ENCODE measurements at regions not wholly inside any gene's neighbourhood (a gene's known extent, or its start where the extent isn't known, plus 50 kb on each side); places are given as distances from the start of the nearest gene placed in this dataset.

DNA sequence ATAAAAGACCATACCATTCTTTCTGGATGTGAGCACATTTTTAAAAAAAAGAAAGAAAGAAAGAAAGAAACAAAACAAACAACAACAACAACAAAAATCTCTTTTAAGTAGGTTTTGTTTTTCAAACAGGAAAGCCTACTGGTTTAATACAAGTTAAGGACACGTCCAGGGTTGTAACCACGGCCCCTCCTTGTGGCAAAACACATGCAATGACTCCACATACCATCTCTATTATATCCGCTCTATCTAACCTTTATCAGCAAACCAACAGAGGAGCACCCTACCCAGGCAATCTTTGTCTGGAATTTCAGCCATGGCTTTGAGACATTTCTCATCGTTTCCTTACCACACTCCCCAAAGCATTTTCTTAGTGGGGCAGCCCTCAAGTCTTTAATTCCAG is 360.5 kb upstream of the TMPO start:
- no peak for DNase-seq

DNA sequence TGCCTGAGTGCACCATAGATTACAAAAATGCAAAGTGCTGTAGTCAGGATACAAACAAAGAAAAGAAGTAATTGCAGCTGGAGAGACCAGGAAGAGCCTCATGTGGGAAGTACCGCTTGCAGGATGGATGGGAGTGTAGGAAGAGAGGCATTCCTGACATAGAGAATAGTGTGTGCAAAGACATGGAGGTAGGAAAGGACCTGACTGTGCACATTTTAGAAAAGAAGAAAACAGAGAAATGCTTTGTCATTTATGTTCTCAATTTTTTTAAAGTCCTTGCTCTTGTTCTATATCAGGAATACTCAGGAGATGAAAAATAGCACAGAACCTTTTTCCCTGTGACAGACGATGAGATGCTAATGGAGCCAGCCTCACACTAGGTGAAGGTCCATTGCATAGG is 358.7 kb upstream of the TMPO start:
- DNase-seq: no peak

DNA sequence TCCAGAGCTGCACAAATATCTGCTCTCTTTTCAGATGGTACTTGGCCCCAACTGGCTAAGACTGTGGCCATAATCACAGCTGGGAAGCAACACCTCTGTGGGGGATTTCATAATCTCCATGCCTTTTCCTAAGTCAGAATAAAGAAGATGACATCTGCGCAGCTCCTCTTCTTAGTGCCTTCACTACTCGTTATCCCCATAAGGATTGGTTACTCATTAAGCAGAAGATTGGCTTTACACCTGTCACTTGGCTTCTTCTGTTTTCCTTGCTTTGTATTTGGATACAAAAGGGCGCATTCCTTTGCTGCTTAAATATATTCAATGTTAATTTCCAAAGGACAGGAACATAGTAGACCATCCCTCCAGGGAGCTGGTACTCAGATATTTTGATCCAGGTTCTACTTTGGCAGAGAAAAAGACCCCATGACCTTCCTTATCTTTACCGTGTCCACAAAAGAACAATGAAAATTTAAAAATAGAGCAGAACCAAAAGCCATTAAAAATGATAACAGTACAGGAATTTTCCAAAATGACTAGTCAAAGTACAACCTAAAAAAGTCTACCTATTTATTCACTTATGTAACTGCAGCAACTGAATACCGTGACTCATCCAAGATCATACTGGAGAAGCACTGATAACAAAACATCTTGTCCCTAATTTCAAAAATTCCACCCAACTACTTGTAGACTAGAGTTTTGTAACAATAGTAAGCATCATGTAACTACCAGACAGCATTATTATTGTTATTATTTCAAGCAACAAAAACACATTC is 352.3 kb upstream of the TMPO start:
- DNase-seq: no peak

DNA sequence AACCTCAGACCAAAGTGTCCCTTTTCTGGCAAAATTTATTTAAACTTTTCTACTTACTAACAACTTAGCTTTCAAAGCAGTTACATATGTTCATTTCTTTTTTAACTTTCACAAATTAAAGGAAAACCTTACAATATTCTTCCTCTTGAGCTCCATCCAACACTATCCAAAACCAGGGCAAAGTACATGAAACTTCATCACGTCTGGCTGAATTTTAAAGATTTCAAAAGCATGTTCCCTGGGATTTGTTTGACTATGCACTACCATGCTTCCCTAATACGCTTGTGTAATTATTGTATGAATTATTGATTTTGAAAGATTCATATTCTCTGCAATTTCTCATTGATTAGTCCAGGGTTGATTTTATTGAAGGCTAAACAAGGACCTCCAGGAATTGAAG is 343.1 kb upstream of the TMPO start:
- no peak for DNase-seq

DNA sequence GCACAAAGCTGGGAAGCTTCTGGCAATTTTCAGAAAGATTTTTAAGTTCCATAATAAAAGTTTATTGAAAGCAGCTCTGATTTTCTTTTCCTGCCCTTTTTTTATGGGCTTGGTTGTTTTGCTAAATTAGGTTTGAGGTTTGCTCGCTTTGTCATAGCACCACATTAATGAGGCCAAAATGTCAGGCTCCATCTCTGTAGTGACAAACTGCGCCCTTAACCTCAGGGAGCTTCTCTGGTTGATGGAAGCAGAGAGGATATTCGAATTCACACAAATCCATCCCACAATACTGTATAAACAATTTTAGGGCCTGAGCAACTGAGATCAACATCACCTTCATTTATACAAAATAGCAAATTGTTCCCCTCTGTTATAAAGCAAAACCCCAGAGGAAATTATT is 342.6 kb upstream of the TMPO start:
- DNase-seq: no peak

DNA sequence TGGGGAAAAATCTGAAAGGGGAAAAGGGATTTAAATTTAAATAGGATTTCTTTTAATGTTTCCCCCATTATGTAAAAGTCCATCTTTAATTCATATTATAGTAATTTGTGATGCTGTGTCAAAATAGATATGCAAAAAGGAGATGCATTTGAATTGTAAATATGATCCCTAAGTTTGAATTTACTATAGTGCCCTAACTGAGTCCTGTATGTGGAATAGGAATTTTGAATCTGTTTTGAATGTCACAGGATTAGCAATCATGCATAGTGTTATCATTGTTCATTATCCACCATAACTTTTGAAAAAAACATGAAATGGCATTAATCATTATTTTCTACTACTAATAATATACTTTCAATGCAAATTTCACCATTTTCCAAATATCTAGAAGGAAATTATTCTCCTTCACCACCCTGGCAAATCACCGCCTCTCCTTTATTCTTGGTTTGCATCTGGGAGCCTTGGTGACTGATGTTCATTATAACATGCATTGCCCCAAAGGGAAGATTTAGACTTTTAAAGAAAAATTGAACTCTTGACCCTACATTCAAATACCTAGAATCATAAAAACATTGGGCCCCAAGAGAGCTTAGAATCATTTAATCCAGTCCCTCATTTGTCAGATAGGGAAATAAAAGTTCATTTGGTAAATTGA is 341.5 kb upstream of the TMPO start:
- no peak for DNase-seq

DNA sequence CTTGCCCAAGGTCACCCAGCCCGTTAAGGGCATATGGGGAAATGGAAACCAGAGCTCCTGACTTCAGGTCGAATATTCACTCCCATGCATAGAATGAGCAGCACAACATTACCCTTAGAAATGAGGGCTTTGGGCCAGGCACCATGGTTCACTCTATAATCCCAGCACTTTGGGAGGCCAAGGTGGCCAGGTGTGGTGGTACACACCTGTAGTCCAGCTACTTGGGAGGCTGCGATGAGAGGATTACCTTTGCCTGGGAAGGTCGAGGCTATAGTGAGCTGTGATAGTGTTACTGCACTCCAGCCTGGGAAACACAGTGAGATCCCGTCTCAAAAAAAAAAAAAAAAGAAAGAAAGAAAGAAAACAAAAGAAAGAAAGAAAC is 341.0 kb upstream of the TMPO start:
- DNase-seq: no peak

DNA sequence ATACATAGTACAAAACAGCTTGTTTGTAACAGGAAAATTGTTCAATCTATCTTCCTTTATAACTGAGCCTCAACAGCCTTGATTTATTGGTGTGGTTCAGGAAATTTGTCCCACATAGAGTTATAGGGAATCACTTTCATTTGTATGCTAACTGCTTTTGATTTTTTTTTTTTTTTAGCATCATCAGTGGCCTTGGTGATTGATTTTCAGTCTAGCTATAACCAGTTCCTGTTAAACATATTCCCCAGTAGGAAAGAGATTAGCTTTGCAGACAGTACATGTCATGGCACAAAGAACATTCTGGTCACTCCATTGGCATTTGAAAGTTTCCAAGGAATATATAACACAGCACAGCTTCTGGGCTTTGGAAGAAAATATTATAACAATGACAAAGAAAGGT is 337.3 kb upstream of the TMPO start:
- DNase-seq: no peak

DNA sequence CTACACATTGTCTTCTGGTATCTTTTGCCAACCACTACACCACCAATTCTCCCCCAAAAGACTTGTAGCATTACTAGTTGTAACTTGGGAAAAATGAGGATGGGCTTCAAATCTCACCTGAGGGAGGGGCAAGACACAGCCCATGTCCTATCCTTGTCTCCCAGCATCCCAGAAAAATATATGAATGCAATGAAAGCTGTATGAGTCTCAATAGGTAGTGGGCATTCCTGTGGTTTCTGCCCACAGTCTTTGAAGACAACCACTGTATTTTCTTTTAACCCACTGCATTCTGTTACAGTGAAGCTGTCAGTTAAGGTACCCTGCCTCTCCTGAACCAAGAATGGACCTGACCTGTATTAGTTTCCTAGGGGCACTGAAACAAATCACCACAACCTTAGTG is 336.2 kb upstream of the TMPO start:
- no peak for DNase-seq

DNA sequence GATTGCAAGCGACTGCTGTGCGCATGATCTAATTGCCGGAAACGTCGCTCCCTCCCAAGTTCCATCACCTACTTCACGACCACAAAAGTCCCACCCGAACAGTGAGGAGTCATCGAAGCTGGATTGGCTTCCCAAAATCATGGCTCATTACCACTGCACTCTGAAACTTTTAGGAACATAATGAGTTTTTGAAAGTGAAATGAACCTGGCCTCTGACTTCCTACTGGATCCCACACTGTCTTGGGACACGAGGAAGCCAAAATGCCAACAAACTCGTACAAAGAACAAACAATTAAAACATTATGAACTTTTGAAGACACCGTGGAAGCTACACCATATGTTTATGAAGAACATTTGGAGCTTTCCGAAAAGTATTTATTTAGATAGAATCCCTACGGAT is 334.8 kb upstream of the TMPO start:
- no peak for DNase-seq

DNA sequence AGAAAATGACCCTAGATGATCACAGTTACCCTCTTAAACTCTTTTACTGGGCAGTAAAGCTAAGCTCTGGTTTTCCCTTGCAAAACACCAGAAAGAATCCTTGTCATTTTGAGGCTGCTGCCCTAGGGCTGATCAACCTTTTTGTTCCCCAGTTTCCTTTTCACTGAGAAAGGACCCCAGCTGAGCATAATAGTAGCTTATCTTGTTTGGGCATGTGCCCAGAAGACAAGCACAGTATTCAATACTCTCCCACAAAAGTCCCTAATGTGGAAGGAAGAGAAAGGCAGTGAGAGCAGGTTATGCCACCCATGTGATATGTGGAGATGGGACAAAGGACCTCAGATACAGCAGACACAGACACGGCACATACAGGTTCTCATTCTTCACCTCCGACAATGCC is 332.6 kb upstream of the TMPO start:
- no peak for DNase-seq

DNA sequence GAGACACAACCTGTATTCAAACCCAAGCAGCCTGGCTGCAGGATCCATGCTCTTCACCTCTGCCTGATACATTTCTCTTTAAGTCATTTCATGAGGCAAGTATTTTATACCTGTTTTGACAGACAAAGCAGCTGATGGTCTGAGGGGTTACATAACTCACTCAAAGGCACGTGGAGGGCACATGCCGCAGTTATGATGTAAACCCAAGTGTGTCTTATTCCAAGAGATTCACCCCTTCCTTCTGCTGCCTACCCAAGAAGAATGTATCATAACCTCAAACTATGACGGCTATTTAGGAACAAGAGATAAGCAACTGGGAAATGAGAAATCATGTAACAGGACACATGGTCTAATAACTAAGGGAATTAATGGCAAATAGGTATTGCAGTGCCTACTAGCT is 329.8 kb upstream of the TMPO start:
- DNase-seq: no peak

DNA sequence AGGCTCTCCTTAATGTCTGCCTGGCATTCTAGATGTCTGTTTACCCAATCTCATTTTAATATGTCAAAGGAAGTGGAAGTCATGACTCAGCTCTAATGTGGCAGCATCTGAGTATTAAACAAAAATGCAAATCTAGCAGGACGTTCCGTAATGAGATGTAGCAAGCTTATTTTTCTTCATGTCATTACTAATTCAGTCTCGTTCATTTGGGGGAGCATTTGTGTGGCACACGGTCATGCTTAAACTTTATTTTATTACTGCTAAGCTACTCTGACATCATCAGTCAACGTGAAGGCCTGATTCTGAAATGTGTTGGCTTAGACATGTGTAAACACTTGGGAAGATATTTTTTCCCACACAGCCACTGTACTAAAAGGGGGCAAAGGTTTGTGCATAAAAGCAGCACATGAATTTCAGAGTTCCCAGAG is 326.7 kb upstream of the TMPO start:
- no peak for DNase-seq

DNA sequence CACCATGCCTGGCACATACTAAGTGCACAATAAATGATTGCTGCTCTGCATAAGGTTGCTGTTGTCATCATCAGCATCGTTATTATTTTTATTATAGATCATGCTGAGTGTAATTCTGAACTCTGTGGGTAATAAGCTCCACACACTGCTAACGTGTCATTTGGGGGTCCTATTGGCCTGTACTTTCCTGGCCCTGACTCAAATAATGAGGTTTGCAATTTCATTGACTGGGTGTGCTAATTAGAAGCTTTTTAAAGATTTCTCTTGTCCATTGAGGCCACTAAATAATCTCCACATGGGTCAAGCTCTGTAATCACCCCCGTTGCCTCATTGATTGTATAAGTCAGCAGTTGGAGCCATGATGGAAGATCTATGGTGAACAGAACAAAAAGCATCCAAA is 320.8 kb upstream of the TMPO start:
- no peak for DNase-seq

DNA sequence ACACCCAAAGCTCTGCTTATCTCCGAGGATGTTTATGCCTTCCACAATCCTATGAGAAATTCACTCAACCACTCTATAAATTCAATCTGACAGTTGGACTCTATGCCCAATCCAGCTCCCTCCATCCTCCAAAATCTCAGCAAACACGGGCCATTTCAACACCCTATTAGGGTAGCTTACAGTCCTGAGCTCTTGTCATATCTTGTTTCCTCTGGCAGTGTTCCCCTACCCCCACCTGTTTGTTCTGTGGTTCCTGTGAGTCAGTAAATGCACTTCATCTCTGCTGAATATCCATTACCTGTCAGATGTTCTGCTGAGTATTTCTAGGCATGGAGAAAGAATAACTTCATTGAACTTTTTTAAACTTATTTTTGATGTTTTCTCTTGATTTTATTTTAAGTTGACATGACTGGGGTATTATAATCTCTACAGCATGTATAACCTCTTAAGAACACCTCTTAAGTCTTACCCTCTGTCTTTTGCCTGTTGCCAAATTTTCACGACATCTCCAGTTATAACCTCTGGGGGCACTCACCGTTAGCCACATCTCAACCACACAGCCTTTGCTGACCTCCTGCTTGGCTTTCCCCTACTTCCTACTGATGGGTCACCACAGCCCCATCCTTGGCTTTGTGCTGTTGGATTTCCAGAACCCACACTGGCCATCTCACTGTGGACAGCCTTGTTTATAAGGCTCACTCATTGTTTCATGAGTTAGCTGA is 317.0 kb upstream of the TMPO start:
- DNase-seq: no peak

DNA sequence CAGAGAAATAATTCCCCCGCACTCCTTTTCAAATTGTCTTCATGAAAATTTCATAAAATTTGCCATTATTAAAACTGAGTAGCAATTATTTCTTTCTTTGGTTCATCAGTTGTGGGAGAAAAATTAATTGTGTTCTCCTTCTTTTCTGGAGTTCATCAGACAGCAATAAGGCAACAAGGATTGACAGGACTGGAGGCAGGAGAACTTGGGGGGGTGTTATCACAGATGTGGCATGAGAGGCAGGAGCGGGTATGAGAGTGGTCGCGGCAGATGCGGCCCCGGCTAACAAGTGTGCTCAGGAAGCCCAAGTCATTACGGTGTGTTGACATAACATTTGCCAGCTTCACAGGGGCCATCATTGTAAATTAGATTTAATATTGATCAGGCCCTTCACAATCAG is 306.6 kb upstream of the TMPO start:
- DNase-seq: no peak

DNA sequence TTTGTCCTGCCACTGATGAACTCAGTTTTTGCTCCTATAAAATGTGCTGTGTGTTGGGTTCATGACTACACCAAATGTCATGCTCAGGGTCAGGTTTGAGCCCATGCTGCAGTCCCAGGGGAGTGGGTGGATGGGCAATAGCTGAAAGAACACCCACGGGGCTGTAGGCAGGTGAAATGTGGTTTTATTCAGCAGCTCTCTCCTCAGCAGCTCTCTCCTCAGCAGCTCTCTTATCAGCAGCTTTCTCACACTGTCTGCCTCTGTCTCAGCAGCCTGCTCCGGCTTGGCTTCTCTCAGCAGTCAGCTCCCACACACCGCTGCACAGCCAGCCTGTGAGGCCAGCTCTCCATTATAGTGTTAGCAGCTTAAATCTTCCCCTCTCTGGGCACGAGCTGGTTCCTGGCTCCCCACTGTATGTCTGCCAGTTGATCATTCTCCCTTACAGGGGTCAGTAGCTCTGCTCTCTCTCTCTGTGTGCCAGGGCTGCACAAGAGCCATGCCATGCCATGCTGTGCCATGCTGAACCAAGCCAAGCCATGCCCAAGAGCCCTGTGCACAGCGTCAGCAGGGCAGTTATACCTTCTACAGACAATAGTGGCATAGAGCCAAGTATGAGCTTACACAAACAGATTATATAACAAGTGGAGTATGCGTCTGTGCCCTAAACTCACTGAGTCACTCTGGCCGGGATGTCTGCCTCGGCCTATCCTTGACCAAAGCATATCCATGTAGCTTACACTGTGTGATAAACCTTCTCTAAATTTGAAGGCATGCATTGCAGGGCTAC is 303.3 kb upstream of the TMPO start:
- no peak for DNase-seq

DNA sequence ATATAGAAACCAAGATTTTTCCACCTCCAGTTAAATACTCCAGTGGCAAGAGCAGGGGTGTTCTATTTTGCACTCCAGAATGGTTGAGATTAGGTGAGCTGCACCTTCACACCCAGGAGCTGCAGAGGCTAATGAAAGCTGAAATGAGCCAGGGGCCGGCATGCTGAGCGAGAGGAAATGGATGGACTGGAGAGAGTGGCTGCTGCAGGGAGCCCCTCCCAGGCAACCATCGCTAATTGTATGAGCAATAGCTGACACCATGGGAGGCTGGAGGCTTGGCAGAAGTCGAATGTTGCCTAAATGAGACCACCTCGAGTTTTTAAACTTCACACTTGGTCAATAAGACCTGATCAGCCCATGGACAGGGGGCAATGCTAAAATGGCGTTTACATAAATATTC is 301.8 kb upstream of the TMPO start:
- DNase-seq: no peak

DNA sequence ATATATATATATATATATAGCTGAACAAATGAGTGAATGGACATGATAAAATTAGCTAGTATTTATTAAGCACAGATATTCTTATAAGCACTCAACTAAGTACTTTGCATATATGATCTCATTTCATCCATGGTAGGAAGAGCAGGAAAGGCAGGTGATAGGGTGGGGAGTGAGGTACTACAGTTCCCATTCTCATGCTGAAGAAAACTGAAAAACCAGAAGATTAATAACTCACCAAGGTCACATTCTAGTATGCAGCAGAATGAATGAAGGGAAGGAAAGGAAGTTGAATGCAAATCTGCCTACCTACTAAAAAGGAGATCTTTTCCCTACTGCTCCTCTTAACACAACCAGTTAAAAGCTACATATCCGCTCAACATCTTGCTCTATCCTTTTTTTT is 298.1 kb upstream of the TMPO start:
- no peak for DNase-seq

DNA sequence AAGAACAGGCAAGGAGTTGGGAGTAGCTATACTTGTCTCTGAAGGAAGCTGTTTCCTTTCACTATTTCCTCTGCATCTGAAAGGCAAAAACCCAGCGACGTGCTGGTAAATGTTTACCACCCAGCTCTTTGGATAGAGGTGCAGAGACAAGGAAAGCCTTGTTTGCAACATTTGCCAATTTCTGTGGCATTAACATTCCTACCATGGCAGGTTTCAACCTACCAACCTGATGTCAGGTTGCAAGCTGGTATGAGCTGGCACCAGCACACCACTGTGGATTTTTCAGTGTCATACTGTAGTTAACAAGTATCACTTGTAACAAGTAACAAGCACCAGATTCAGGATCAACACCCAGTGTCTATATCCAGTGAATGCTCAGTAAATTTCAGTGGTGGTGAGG is 294.8 kb upstream of the TMPO start:
- no peak for DNase-seq

DNA sequence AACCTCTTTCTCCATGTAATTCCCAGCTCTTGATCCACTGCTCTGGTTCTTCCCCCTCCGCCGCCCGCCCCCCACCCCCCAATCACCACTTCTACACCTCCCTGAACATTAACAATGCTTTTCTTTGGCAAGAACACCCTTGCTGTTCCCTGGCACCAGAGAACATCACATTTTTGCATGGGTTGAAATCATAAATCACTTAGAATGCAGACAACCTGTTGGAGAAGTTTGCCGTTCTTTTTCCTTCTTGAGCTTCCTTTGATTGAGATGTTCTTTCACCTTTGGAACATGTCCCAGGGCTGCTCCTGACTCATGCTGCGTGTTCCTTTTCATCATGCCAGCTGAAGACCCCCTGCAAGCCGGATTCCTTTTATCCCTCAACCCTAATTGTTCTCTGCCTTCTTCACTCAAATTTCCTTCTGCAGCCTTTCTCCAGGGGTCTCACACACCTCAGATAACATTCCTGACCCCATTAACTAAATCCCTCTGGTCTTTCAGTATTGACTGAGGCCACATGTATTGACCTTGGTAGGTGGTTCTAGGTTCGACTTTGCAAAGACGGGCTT is 294.1 kb upstream of the TMPO start:
- DNase-seq: no peak

DNA sequence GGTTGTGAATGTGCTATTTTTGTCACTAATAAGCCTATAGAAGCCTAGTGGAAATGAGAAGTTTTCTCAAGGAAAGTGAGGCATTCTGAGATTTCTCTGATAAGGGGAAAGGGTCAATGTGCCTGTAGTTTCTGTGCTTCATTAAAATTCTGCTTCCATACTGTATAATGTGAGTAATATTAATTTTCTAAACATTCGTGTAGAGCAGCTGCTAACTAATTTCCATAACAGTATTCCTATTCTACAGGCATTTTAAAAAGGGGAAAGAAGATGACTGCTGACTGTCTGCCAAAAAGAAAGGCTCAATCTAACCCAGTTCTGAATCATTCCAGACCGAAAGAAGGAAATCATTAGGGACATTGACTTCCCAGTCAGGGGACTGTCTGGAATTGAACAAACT is 293.3 kb upstream of the TMPO start:
- no peak for DNase-seq

DNA sequence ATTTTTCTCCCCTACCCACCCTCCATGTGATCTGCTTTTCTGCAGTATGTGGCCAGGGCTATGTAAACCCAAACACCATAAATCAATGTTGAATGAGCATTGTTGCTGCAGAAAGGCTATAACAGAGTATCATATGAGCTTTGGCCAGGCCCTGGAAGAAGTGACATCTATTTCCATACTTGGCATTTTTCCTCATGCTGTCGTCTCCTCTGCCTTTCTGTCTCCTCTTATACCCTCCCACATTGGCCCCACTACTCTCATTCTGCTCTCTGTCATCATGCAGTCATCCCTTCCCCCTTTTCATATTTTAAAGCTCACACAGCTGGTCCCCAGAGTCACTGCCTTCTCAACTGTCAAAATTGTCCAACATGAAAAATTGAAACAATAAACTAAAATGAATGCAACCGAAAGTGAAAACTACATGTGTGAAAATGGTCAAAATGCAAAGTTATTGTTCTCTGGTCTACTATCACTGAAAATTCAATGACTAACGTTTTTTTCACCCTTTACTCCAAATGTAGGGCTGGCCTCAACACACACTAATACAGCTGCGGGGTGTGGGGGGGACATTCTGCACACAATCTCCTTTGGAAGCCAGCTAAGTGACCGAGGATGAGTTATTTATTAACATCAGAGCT is 290.7 kb upstream of the TMPO start:
- no peak for DNase-seq
